H1 (cell line): ENCODE measurements at regions not wholly inside any gene's neighbourhood (a gene's known extent, or its start where the extent isn't known, plus 50 kb on each side); places are given as distances from the start of the nearest gene placed in this dataset.

Experiments
- CTCF ChIA-PET: fragments of 300-600 bp; sonication (Branson Sonifier 250); formaldehyde crosslinking; loops from one replicate; lab custom pipeline; 2021; ENCODE audit not compliant: partially characterized antibody; lab: Charles Lee
- POLR2A ChIA-PET: fragments of 300-600 bp; sonication (Branson Sonifier 250); formaldehyde crosslinking; loops from one replicate; lab custom pipeline; 2021; ENCODE audit warnings: inconsistent platforms; ENCODE audit not compliant: partially characterized antibody; lab: Charles Lee
- DNase-seq, 2 experiments: peaks; one replicate each; pipeline versions ENCODE4 v3.0.0 to v3.0.0-alpha.2; 2010 to 2022; ENCODE audit warnings: low spot score in 2 of 2, low read depth in 1 of 2, mixed read lengths in 1 of 2
- FAIRE-seq: peaks from 2 replicates; lab custom pipeline; 2011; peaks lifted over from hg19 to GRCh38; lab: Jason Lieb, UNC
- H2AFZ ChIP-seq: 2 replicates; pipeline ENCODE4 v1.8.1; 2012; ENCODE audit warnings: low read length, inconsistent platforms
- H2AK5ac ChIP-seq: 2 replicates; pipeline ENCODE4 v1.6.1; 2013; ENCODE audit warnings: low read depth, low read length
- H2BK120ac ChIP-seq: replicated peaks from 2 replicates; pipeline ENCODE3; 2013; ENCODE audit warnings: low read depth, low read length, inconsistent platforms
- H2BK12ac ChIP-seq: 2 replicates; pipeline ENCODE4 v1.6.1; 2013; ENCODE audit warnings: low read depth, low read length
- H2BK15ac ChIP-seq: 2 replicates; pipeline ENCODE4 v1.6.1; 2013; ENCODE audit warnings: low read length
- H2BK20ac ChIP-seq: 2 replicates; pipeline ENCODE4 v1.6.1; 2013; ENCODE audit warnings: low read length
- H2BK5ac ChIP-seq: 2 replicates; pipeline ENCODE4 v1.6.1; 2013; ENCODE audit warnings: low read depth, low read length
- H3K14ac ChIP-seq: 2 replicates; pipeline ENCODE4 v1.6.1; 2013; ENCODE audit warnings: inconsistent platforms; ENCODE audit not compliant: insufficient read length
- H3K18ac ChIP-seq: 2 replicates; pipeline ENCODE4 v1.6.1; 2013; ENCODE audit warnings: low read length; ENCODE audit errors: extremely low read depth
- H3K23ac ChIP-seq: 2 replicates; pipeline ENCODE4 v1.6.1; 2013; ENCODE audit warnings: inconsistent platforms; ENCODE audit not compliant: insufficient read length
- H3K23me2 ChIP-seq: 2 replicates; pipeline ENCODE4 v1.6.1; 2013; ENCODE audit warnings: low read depth, low read length
- H3K27ac ChIP-seq: 2 replicates; pipeline ENCODE4 v1.6.1; 2011; ENCODE audit warnings: low read depth, low read length, inconsistent platforms
- H3K27me3 ChIP-seq, 4 experiments: replicated peaks in 1 of 4; 1 replicate in 1 of 4; 2 replicates in 3 of 4; pipeline versions ENCODE4 v1.6.1 to v1.8.1; 2011 to 2013; ENCODE audit warnings: low read length in 3 of 4, mild to moderate bottlenecking in 3 of 4, inconsistent platforms in 2 of 4, mixed read lengths in 2 of 4, moderate library complexity in 1 of 4; ENCODE audit not compliant: control insufficient read depth in 3 of 4, insufficient read depth in 3 of 4; ENCODE audit errors: extremely low read depth in 1 of 4
- H3K36me3 ChIP-seq, 4 experiments: 2 replicates each; pipeline versions ENCODE4 v1.6.1 to v1.8.1; 2011 to 2013; ENCODE audit warnings: mild to moderate bottlenecking in 4 of 4, low read length in 3 of 4, moderate library complexity in 2 of 4, control low read depth in 1 of 4, inconsistent platforms in 1 of 4; ENCODE audit not compliant: insufficient read depth in 4 of 4, control insufficient read depth in 2 of 4
- H3K4ac ChIP-seq: replicated peaks from 2 replicates; pipeline ENCODE3; 2013; ENCODE audit warnings: low read length, low read depth, mixed read lengths, inconsistent platforms; ENCODE audit not compliant: insufficient read length
- H3K4me1 ChIP-seq, 4 experiments: replicated peaks in 1 of 4; 1 replicate in 1 of 4; 2 replicates in 3 of 4; pipeline versions ENCODE4 v1.6.1 to v1.8.1; 2011 to 2013; ENCODE audit warnings: low read length in 3 of 4, inconsistent platforms in 2 of 4, mixed read lengths in 1 of 4; ENCODE audit not compliant: insufficient read depth in 4 of 4, control insufficient read depth in 3 of 4
- H3K4me2 ChIP-seq, 2 experiments: 2 replicates each; pipeline versions ENCODE4 v1.6.1 to v1.8.1; 2011 to 2013; ENCODE audit warnings: low read depth in 2 of 2, low read length in 2 of 2, control low read depth in 1 of 2, inconsistent platforms in 1 of 2, mild to moderate bottlenecking in 1 of 2; ENCODE audit not compliant: insufficient read depth in 1 of 2
- H3K4me3 ChIP-seq, 4 experiments: fragments of 200-600, 300-600 bp in 1 of 4; sonication (generic), shearing (Covaris generic), sonication (Bioruptor Twin) in 1 of 4; 2 replicates each; pipeline versions ENCODE4 v1.5.1 to v1.8.1; 2011 to 2016; ENCODE audit warnings: low read length in 4 of 4, low read depth in 3 of 4, control low read depth in 2 of 4, inconsistent platforms in 2 of 4, mild to moderate bottlenecking in 2 of 4, mixed read lengths in 1 of 4, moderate library complexity in 1 of 4; ENCODE audit not compliant: insufficient read depth in 2 of 4; ENCODE audit errors: extremely low read depth in 1 of 4
- H3K56ac ChIP-seq: replicated peaks from 2 replicates; pipeline ENCODE3; 2013; ENCODE audit warnings: low read depth, mild to moderate bottlenecking, mixed read lengths, low read length, inconsistent platforms; ENCODE audit not compliant: insufficient read length
- H3K79me1 ChIP-seq: 2 replicates; pipeline ENCODE4 v1.6.1; 2013; ENCODE audit warnings: low read depth, low read length, control low read depth
- H3K79me2 ChIP-seq, 2 experiments: 2 replicates each; pipeline versions ENCODE4 v1.6.1 to v1.8.1; 2012 to 2013; ENCODE audit warnings: low read length in 2 of 2, mild to moderate bottlenecking in 2 of 2, inconsistent platforms in 1 of 2; ENCODE audit not compliant: insufficient read depth in 2 of 2, control insufficient read depth in 1 of 2
- H3K9ac ChIP-seq, 4 experiments: replicated peaks in 1 of 4; 1 replicate in 1 of 4; 2 replicates in 3 of 4; pipeline versions ENCODE4 v1.6.1 to v1.8.1; 2011 to 2013; ENCODE audit warnings: low read depth in 3 of 4, low read length in 3 of 4, control low read depth in 2 of 4, mild to moderate bottlenecking in 2 of 4, moderate library complexity in 2 of 4, inconsistent platforms in 1 of 4; ENCODE audit errors: extremely low read depth in 1 of 4
- H3K9me3 ChIP-seq, 2 experiments: 2 replicates each; pipeline versions ENCODE4 v1.6.1 to v1.8.1; 2012 to 2013; ENCODE audit warnings: mild to moderate bottlenecking in 2 of 2, moderate library complexity in 2 of 2, control low read depth in 1 of 2, inconsistent platforms in 1 of 2, low read depth in 1 of 2, low read length in 1 of 2, mixed read lengths in 1 of 2; ENCODE audit not compliant: insufficient read depth in 2 of 2
- H4K20me1 ChIP-seq, 2 experiments: replicated peaks in 1 of 2; 2 replicates each; pipeline versions ENCODE3 to v1.8.1; 2011 to 2013; ENCODE audit warnings: inconsistent platforms in 2 of 2, low read length in 2 of 2, mild to moderate bottlenecking in 1 of 2; ENCODE audit not compliant: insufficient read depth in 2 of 2, control insufficient read depth in 1 of 2
- H4K5ac ChIP-seq: 2 replicates; pipeline ENCODE4 v1.6.1; 2013; ENCODE audit warnings: low read length, low read depth, mixed read lengths, inconsistent platforms; ENCODE audit not compliant: insufficient read length
- H4K8ac ChIP-seq: 2 replicates; pipeline ENCODE4 v1.8.0; 2013; ENCODE audit warnings: mild to moderate bottlenecking, moderate library complexity, low read length, inconsistent platforms; ENCODE audit not compliant: insufficient read depth; ENCODE audit errors: extremely low read depth
- H4K91ac ChIP-seq: replicated peaks from 2 replicates; pipeline ENCODE3; 2013; ENCODE audit warnings: low read length, mixed read lengths, inconsistent platforms; ENCODE audit not compliant: insufficient read length
- ASH2L ChIP-seq: fragments of 200-600, 300-600 bp; sonication (generic); IDR thresholded peaks from one replicate; pipeline ENCODE4 v1.7.1; 2017; ENCODE audit warnings: low read length
- CBX5 ChIP-seq: fragments of 300-800, 300-1000 bp; sonication (generic); IDR thresholded peaks from 2 replicates; pipeline ENCODE4 v1.7.1; 2016; ENCODE audit warnings: antibody characterized with exemption, low read length, low read depth
- CBX8 ChIP-seq: fragments of 300-800, 300-1000 bp; sonication (generic); IDR thresholded peaks from 2 replicates; pipeline ENCODE4 v1.7.1; 2016; ENCODE audit warnings: low read depth, low read length, borderline replicate concordance
- CHD1 ChIP-seq: IDR thresholded peaks from 2 replicates; pipeline ENCODE4 v1.6.1; 2012; ENCODE audit warnings: low read depth, low read length, improper control_type of control experiment
- EP300 ChIP-seq, 2 experiments: IDR thresholded peaks; 1 replicate in 1 of 2; 2 replicates in 1 of 2; pipeline ENCODE4 v1.6.1; 2011 to 2012; ENCODE audit warnings: low read depth in 2 of 2, low read length in 2 of 2, mild to moderate bottlenecking in 2 of 2, borderline replicate concordance in 1 of 2, inconsistent platforms in 1 of 2, moderate library complexity in 1 of 2
- GTF2F1 ChIP-seq: IDR thresholded peaks from 2 replicates; pipeline ENCODE4 v1.6.1; 2012; ENCODE audit warnings: low read depth, low read length, improper control_type of control experiment, borderline replicate concordance
- JUN ChIP-seq: IDR thresholded peaks from 2 replicates; pipeline ENCODE4 v1.6.1; 2011; ENCODE audit warnings: low read depth, mild to moderate bottlenecking, improper control_type of control experiment, low read length
- KDM4A ChIP-seq: IDR thresholded peaks from one replicate; pipeline ENCODE4 v1.7.1; 2012; ENCODE audit warnings: low read depth, mild to moderate bottlenecking, moderate library complexity, low read length, inconsistent platforms; ENCODE audit not compliant: severe bottlenecking
- RNF2 ChIP-seq: fragments of 200-900, 300-1000 bp; sonication (generic); IDR thresholded peaks from 2 replicates; pipeline ENCODE4 v1.7.1; 2016; ENCODE audit warnings: borderline replicate concordance, low read depth, mild to moderate bottlenecking, antibody characterized with exemption, low read length; ENCODE audit not compliant: poor library complexity, severe bottlenecking; ENCODE audit errors: missing control alignments
- SIX5 ChIP-seq: IDR thresholded peaks from 2 replicates; pipeline ENCODE4 v1.6.1; 2011; ENCODE audit warnings: mild to moderate bottlenecking, low read depth, low read length
- YY1 ChIP-seq: IDR thresholded peaks from 2 replicates; pipeline ENCODE4 v1.6.1; 2011; ENCODE audit warnings: low read depth, mild to moderate bottlenecking, low read length
- WGBS, 2 experiments: shearing (Covaris generic) in 1 of 2; methylation state at CpG; one replicate each; pipeline versions ENCODE4 v1.1.6 to v1.1.7; 2013 to 2015; ENCODE audit warnings: low lambda C conversion rate in 2 of 2, mixed read lengths in 2 of 2, inconsistent platforms in 1 of 2, low coverage in 1 of 2, missing lambda C conversion rate in 1 of 2; ENCODE audit not compliant: insufficient replicate concordance in 2 of 2, insufficient coverage in 1 of 2, insufficient read length in 1 of 2; ENCODE audit errors: extremely low coverage in 1 of 2, missing lambda C conversion rate in 1 of 2; 5-methylcytosine and 5-hydroxymethylcytosine counted together

- Histone ChIP-seq H2AK5ac (no peak overlapping the region), H4K8ac (no peak overlapping the region), H3K4me2 (no peak overlapping the region), H3K9me3 (no peaks in the 10 kb centered on the region), H3K14ac (no peak overlapping the region), H2AFZ (no peak overlapping the region; the same call in 1 of the 2 replicates), H2BK5ac (no peak overlapping the region), H4K20me1 (no peaks in the 10 kb centered on the region), H3K23me2 (peaks cover 5% of the 10 kb centered on the region; the same call in 1 of the 2 replicates), H2BK15ac (no peak overlapping the region), H3K79me1 (no peaks in the 10 kb centered on the region), H3K27me3 (peaks cover 0 to 4% (median 0%) of the 10 kb centered on the region in 4 experiments; a peak in 3 of 7 replicates), H3K4me1 (peaks cover 0 to 8% (median 4%) of the 10 kb centered on the region in 4 experiments; a peak in 5 of 7 replicates), H4K5ac (no peak overlapping the region), H4K91ac (peak overlapping the region; percentile 27), H3K23ac (no peak overlapping the region), H3K4me3 (no peak overlapping the region), H2BK12ac (no peak overlapping the region), H2BK20ac (no peak overlapping the region), H3K4ac (no peak overlapping the region), H3K27ac (no peak overlapping the region), H3K36me3 (no peaks in the 10 kb centered on the region), H3K18ac (no peak overlapping the region), H2BK120ac (no peak overlapping the region), H3K79me2 (no peaks in the 10 kb centered on the region), H3K56ac (no peak overlapping the region), H3K9ac (no peak overlapping the region; a peak in 1 of 7 replicates)
- POLR2A ChIA-PET: interaction anchor here (0.7 kb wide), 1 partner anchor 550 kb away, joined by 3 read pairs; no protein-coding TSS in a partner anchor
- WGBS, 2 experiments: 92% methylated on average over 10 of the region's 10 CpGs; no CpG with 5 or more reads in 1 of the 2 experiments
- DNase-seq (no peak), FAIRE-seq (no peak)
- CTCF ChIA-PET: interaction anchor here (0.6 to 3.9 kb wide), 9 partner anchors 11 to 216 kb away, joined by 3 to 14 read pairs (median 4); partner anchors contain the start of gene RTL1
- TF ChIP-seq SIX5 (no peak), CBX5 (no peak), ASH2L (no peak), JUN (no peak), EP300 (IDR thresholded peaks at IDR 0.05; ENCODE audit: borderline replicate concordance in 1 of 2, low read depth in 2 of 2, low read length in 2 of 2) (no peak), CBX8 (no peak), KDM4A (no peak), GTF2F1 (no peak), CHD1 (no peak), RNF2 (no peak), YY1 (no peak)
Measured at GRCh38 chr14:101082036-101082435, 178.5 kb upstream of the RTL1 start.
